ENCODE measurements at regions not wholly inside any gene's neighbourhood (a gene's known extent, or its start where the extent isn't known, plus 50 kb on each side); places are given as distances from the start of the nearest gene placed in this dataset.

- FAIRE-seq: no peak
- DNase-seq (ENCODE audit: insufficient read length, low spot score): no peak
Measured at GRCh38 chr1:34645109-34645688, 109.6 kb upstream of the GJB5 start.

DNA sequence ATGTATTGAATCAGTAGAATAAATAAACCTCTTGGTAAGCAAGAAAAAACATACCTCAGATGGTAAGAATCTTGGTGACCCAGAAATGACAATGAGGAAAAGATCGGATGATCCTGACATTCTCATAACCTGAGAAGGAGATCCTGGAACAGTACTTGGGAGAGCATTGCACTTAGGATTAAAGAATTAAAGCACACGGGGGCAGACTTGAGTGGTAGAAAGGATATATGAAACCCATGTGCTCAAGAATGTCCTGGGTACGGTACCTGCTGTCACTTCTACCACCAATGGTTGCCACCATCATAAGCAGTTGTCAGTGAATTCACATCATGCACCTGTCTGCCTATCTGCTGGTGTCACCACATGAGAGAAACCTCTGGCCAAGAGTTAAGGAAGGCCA, 108.9 kb upstream of the GJB5 start:
- no peak for DNase-seq (ENCODE audit: insufficient read length, low spot score)
- TF ChIP-seq CTCF (IDR thresholded peaks at IDR 0.05; ENCODE audit: insufficient read depth, missing control alignments): no peak
- FAIRE-seq: no peak

More at GRCh38 chr1:34645109-34645688, 109.6 kb upstream of the GJB5 start:
- TF ChIP-seq CTCF (IDR thresholded peaks at IDR 0.05; ENCODE audit: insufficient read depth, missing control alignments): no peak

- FAIRE-seq (no peak), DNase-seq (ENCODE audit: insufficient read length, low spot score) (no peak)
- no peak for TF ChIP-seq CTCF (IDR thresholded peaks at IDR 0.05; ENCODE audit: insufficient read depth, missing control alignments)
Measured at GRCh38 chr1:34648501-34648900, 106.3 kb upstream of the GJB5 start.

DNA sequence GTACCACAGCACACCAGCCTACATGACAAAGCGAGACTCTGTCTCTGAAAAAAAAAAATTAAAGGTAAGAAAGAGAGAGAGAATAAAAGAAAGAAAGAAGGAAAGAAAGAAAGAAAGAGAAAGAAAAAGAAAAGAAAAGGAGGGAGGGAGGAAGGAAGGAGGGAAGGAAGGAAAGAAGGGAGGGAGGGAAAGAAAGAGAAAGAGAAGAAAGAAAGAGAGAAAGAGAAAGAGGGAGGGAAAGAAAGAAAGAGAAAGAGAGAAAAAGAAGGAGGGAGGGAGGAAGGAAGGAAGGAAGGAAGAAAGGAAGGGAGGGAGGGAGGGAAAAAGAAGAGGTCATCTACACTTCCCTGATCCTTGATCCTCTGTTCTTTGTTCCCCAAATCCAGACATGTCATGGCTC, 104.8 kb upstream of the GJB5 start:
- no peak for TF ChIP-seq CTCF (IDR thresholded peaks at IDR 0.05; ENCODE audit: insufficient read depth, missing control alignments)
- FAIRE-seq: no peak
- no peak for DNase-seq (ENCODE audit: insufficient read length, low spot score)

DNA sequence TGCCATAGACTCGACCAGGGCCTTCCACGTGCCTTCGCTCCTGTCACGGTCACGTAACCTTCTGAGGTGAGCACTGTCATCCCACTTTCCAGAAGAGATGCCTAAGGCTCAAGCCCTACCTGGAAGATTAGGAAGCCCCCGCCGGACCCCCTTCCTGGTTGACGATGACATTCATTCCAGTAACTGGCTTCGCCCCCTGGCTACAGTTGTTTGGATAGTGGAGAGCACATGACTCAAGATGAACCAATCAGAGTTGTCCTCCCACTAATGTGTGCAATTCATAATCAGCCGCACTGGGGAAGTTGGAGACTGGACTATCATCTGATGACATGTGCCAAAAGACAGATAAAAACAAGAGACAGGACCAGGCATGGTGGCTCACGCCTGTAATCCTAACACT, 104.0 kb upstream of the GJB5 start:
- TF ChIP-seq CTCF (IDR thresholded peaks at IDR 0.05; ENCODE audit: insufficient read depth, missing control alignments): no peak
- DNase-seq (ENCODE audit: insufficient read length, low spot score) (no peak), FAIRE-seq (no peak)

GRCh38 chr1:34653110-34653509, 101.7 kb upstream of the GJB5 start:
- FAIRE-seq: no peak
- DNase-seq (ENCODE audit: insufficient read length, low spot score): no peak
- no peak for TF ChIP-seq CTCF (IDR thresholded peaks at IDR 0.05; ENCODE audit: insufficient read depth, missing control alignments)

GRCh38 chr1:34655206-34655874, 99.5 kb upstream of the GJB5 start:
- FAIRE-seq: no peak
- DNase-seq (ENCODE audit: insufficient read length, low spot score): no peak
- no peak for TF ChIP-seq CTCF (IDR thresholded peaks at IDR 0.05; ENCODE audit: insufficient read depth, missing control alignments)
